Central memory CD8-positive, alpha-beta T cell (primary cell): ENCODE measurements at regions not wholly inside any gene's neighbourhood (a gene's known extent, or its start where the extent isn't known, plus 50 kb on each side); places are given as distances from the start of the nearest gene placed in this dataset.

Source experiments
- ATAC-seq: fragments of 150-1000 bp; cut with Tn5 transposase; replicated peaks from 2 replicates; pipeline ENCODE4 v1.10.0; 2022; ENCODE audit warnings: mild to moderate bottlenecking, moderate FRiP score, moderate number of reproducible peaks; ENCODE audit not compliant: poor library complexity, severe bottlenecking; ENCODE audit errors: extremely low read depth
- DNase-seq, 2 donors: peaks; one replicate each; pipeline ENCODE4 v3.0.0; 2021; ENCODE audit warnings: low spot score in 2 of 2
- H3K27ac Mint-ChIP-seq: one replicate; pipeline ENCODE4 v1.8.0; 2022; ENCODE audit warnings: low read depth, mild to moderate bottlenecking, moderate library complexity, mixed read lengths
- H3K27me3 Mint-ChIP-seq: one replicate; pipeline ENCODE4 v1.8.0; 2022; ENCODE audit warnings: mixed read lengths
- H3K36me3 Mint-ChIP-seq: one replicate; pipeline ENCODE4 v1.8.0; 2022; ENCODE audit warnings: mild to moderate bottlenecking, moderate library complexity, mixed read lengths; ENCODE audit not compliant: insufficient read depth
- H3K4me1 Mint-ChIP-seq: one replicate; pipeline ENCODE4 v1.8.0; 2022; ENCODE audit warnings: mixed read lengths
- H3K4me3 Mint-ChIP-seq: one replicate; pipeline ENCODE4 v1.8.0; 2022; ENCODE audit warnings: mild to moderate bottlenecking, moderate library complexity, mixed read lengths
- H3K9me3 Mint-ChIP-seq: one replicate; pipeline ENCODE4 v1.8.0; 2022; ENCODE audit warnings: mixed read lengths

DNA sequence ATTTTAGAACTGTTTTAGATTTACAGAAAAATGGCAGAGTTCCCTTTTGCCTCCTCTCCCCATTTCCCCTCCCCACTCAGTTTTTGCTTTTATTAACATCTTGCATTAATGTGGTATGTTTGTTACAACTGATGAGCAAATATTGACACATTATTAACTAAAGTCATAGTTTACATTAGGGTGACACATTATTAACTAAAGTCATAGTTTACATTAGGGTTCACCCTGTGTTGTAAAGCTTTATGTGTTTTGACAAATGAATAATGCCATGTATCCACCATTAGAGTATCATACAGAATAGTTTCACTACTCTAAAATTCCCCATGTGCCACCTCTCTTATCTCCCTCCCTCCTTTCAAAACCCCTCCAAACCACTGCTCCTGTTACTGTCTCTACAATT is 262.5 kb downstream of the NPR3 start:
- Mint-ChIP-seq H3K4me1 (no peaks in the 10 kb centered on the region), H3K27me3 (no peaks in the 10 kb centered on the region), H3K36me3 (no peaks in the 10 kb centered on the region), H3K4me3 (no peak overlapping the region), H3K9me3 (peaks cover 8% of the 10 kb centered on the region), H3K27ac (no peak overlapping the region)
- ATAC-seq (no peak), DNase-seq (no peak)

DNA sequence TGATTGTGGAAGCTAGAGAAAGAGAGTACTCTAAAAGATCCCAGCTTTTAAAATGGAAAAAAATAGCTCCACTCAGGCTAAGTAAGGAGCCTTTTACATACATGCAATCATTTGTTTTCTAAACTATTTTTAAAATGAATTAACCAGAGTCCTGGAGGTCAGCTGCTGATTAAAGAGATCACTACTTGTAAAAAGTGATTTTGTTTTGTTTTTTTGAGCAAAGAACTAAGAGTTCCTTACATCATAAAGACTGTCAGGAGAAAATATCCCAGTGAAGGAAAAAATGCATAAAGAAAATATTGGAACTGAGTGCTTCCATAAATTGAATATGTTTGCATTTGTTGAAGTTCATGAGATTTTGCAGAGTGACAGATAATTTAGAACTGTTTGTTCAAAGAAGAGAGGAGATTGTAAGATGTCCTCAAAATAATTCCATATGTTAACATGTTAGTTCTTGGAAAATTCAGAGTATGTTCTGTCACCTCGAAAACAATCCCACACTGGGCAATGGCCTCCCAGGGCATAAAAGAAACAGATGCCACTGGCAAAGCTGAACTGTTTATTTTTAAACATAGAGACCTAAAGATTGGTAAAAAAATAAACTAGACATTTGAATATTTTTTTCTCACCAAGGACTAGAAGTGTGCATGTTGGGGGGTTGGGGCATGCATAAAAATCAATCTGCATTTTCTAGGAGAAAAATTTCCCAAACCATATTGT is 264.7 kb downstream of the NPR3 start:
- Mint-ChIP-seq H3K4me3 (no peak overlapping the region), H3K4me1 (no peaks in the 10 kb centered on the region), H3K27me3 (no peaks in the 10 kb centered on the region), H3K9me3 (peaks cover 16% of the 10 kb centered on the region), H3K27ac (no peak overlapping the region), H3K36me3 (no peaks in the 10 kb centered on the region)
- DNase-seq (no peak), ATAC-seq (no peak)

DNA sequence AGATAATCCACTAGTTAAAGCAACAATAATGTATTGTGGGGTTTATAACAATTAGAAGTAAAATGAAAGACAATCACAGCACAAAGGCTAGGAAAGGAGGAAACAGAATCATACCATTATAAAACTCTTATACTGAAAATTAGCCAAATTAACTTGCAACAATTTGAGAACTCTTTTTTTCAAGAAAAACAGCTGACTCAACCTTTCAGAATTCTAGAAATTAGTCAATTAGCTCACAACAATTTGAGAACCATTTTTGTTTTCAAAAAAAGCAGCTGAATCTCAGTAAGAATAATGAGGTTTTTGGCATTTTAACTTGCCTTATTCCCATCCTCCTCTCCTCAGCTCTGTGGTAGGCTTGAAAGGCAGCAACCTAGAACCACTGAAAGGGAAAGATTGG is 269.9 kb downstream of the NPR3 start:
- DNase-seq, result no peak
- Mint-ChIP-seq H3K9me3 (peaks cover 31% of the 10 kb centered on the region), H3K27me3 (no peaks in the 10 kb centered on the region)

DNA sequence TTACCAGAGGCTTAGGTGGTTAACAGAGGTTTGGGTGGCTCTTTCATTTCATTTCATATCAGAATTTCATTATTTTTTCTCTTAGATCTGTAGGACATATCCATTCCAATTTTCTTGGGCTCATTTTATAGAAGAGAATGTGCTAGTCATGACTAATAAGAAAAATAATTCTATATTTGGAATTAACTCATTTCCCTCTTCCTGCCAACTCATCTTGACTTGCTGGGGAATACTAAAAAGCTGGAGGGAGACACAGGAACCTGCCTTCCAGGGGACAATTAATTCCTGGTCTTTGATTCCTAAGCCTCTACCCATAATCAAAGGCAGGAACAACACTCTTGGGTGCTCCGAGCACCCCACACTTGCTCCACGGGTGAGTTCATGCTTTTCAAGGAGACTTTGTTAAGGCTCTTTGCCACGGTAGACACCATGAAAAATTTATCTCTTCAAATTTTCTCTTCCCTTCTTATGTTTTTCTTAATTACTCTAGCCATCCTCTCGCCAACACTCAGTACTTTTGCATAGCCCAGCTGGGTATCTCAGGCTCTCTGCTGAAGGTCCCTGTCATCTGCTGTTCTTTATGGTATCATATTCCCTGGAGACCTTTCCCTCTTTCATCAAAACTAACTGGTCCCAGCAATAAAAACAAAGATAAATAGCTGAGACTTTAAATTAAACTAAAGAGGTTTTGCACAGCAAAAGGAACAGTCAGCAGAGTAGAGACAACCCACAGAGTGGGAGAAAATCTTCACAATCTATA is 273.9 kb downstream of the NPR3 start:
- Mint-ChIP-seq H3K4me3 (no peak overlapping the region), H3K9me3 (peaks cover 27% of the 10 kb centered on the region), H3K27me3 (no peaks in the 10 kb centered on the region), H3K27ac (no peak overlapping the region), H3K36me3 (no peaks in the 10 kb centered on the region), H3K4me1 (no peaks in the 10 kb centered on the region)
- ATAC-seq (no peak), DNase-seq (no peak)

More for the DNA sequence above, 269.9 kb downstream of the NPR3 start:
- Mint-ChIP-seq H3K4me1 (no peaks in the 10 kb centered on the region), H3K4me3 (no peak overlapping the region), H3K36me3 (no peaks in the 10 kb centered on the region), H3K27ac (no peak overlapping the region)
- ATAC-seq, result no peak

DNA sequence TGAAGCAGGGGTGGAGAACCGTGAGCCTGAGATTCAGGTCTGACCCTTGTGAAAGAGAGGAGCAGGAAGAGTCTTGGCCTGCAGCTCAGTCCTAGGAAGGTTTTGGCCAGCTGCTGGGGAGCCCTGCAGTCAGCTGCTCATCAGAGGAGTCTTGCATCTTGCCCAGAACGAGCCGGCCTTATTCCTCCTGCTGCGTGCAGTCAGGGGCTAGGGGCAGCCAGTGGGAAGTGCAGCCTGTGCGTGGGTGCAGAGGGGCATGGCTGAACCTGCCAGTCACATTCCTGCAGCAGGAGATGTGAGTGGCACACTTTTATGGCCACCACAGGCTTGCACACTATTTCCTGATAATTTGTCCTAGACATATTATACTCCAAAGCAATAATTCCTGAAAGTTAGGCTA is 278.7 kb downstream of the NPR3 start:
- DNase-seq, result no peak
- H3K27ac Mint-ChIP-seq, result no peak overlapping the region
- H3K27me3 Mint-ChIP-seq, result no peaks in the 10 kb centered on the region
- no peak overlapping the region for H3K4me3 Mint-ChIP-seq
- peaks cover 31% of the 10 kb centered on the region for H3K9me3 Mint-ChIP-seq
- no peaks in the 10 kb centered on the region for H3K4me1 Mint-ChIP-seq
- no peaks in the 10 kb centered on the region for H3K36me3 Mint-ChIP-seq
- ATAC-seq, result no peak

DNA sequence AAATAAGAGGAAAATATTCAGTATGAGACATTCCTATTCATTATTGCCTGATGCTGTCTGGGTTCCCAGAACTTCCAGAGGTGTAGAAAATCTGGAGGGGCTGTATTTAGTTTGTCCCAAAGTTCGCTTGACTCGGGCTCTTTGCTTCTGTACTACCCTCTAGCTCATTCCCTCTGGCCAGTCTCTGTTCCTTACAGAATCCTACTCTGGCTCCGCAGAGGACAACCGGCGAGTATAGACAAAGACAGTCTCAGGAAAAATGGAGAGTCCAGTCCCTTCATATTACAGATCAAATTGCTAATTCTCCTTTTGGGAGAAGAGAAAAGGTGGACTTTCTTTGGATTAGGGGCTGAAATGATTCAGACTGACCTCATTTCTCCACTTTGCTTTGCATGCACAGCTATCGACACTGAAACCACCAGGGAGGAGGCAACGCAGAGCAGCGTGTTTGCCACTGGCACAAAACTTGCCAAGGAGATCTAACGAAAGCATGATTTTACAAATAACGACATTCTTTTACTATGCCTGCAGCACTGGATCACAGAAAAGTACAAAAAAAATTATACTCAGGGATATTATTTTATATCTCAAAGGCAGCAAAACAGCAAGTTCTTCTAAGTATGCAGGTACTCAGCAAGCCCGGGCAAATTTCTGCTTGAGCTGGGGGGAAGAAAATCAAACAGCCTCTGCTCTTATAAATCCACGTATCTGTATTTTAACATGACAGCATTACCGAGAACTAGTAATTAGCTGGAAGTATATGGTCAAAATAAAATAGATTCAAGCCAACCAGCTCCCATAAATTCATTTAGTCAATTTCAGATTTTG is 279.7 kb downstream of the NPR3 start:
- peaks cover 23% of the 10 kb centered on the region for H3K9me3 Mint-ChIP-seq
- H3K27me3 Mint-ChIP-seq, result no peaks in the 10 kb centered on the region
- no peak overlapping the region for H3K27ac Mint-ChIP-seq
- H3K4me1 Mint-ChIP-seq, result no peaks in the 10 kb centered on the region
- no peak overlapping the region for H3K4me3 Mint-ChIP-seq
- DNase-seq (no peak), ATAC-seq (no peak)
- H3K36me3 Mint-ChIP-seq, result no peaks in the 10 kb centered on the region

DNA sequence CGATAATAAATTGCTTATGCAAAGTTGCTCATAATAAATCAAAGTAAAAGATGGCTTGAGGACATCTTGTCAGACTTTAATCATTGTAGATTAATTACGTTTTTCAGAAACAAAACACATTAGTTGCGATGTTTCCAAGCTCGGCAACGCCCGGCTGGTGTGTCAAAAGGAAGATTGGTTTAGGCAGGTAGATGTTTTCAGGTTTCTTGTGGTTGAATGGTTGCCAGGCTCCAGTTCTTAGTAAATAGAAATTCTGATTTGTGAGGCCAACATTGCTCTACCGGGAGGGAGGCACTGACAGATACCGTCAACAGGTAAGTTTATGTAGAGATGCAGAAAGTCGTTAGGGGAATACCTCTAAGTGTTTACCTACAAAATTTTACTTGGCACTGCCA is 280.3 kb downstream of the NPR3 start:
- H3K36me3 Mint-ChIP-seq, result no peaks in the 10 kb centered on the region
- DNase-seq, result no peak
- H3K9me3 Mint-ChIP-seq, result peaks cover 17% of the 10 kb centered on the region
- no peaks in the 10 kb centered on the region for H3K4me1 Mint-ChIP-seq
- no peaks in the 10 kb centered on the region for H3K27me3 Mint-ChIP-seq
- no peak overlapping the region for H3K4me3 Mint-ChIP-seq
- ATAC-seq, result no peak
- H3K27ac Mint-ChIP-seq, result no peak overlapping the region

DNA sequence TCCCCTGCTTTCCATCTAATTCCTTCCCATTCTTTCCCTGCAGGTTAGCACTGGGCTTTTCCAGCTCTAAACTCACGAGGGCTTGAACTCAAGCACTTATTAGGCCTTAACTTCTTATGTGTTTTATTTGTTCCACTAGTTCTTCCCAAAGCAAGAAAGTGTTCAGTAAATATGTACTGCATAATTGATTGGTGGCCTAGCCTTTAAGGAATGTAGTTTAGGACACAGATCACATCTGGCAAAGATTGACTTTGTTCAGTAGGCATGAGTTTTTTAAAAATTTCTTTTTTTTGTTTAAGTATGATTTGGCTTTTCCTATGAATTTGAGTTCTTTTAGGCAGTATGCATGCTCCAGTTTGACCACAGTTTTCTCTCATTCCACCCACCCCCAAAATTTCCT is 285.2 kb downstream of the NPR3 start:
- H3K27ac Mint-ChIP-seq, result no peak overlapping the region
- DNase-seq, result no peak
- ATAC-seq, result no peak
- no peak overlapping the region for H3K4me3 Mint-ChIP-seq
- H3K9me3 Mint-ChIP-seq, result peaks cover 21% of the 10 kb centered on the region
- H3K36me3 Mint-ChIP-seq, result no peaks in the 10 kb centered on the region
- no peaks in the 10 kb centered on the region for H3K4me1 Mint-ChIP-seq
- H3K27me3 Mint-ChIP-seq, result no peaks in the 10 kb centered on the region

DNA sequence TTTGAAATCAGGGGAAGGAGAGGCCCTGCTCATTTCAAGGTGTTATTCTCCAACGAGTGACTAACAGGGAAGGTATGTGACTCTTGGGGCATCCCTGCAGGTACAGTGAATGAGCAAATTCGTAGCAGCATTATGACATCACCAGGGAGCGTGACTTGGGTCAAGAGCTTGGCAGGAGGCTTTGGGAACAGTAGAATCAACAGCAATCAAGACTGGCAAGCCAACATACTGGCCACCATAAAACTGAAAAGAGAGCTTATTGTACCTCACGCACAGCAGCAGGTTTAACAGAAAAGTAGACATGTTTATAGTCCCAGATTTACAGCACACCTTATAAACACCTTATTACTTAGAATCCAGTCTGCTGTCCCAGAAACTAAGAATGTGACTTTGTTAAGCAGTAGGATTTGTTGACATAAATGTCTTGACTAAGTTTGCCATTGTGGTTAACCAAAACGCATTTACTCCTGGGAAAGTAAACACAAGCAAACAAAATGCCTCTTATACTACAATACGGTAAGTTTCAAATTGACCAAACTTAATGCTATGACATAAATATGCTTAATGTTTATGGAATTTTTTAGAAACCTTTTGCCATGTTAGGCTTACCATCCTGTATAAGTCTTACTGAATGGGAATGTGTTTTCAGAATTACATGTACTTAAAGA is 297.8 kb downstream of the NPR3 start:
- H3K4me3 Mint-ChIP-seq, result no peak overlapping the region
- ATAC-seq (no peak), DNase-seq (no peak)
- no peak overlapping the region for H3K27ac Mint-ChIP-seq
- peaks cover 8% of the 10 kb centered on the region for H3K9me3 Mint-ChIP-seq
- no peaks in the 10 kb centered on the region for H3K27me3 Mint-ChIP-seq
- no peaks in the 10 kb centered on the region for H3K4me1 Mint-ChIP-seq
- H3K36me3 Mint-ChIP-seq, result no peaks in the 10 kb centered on the region

DNA sequence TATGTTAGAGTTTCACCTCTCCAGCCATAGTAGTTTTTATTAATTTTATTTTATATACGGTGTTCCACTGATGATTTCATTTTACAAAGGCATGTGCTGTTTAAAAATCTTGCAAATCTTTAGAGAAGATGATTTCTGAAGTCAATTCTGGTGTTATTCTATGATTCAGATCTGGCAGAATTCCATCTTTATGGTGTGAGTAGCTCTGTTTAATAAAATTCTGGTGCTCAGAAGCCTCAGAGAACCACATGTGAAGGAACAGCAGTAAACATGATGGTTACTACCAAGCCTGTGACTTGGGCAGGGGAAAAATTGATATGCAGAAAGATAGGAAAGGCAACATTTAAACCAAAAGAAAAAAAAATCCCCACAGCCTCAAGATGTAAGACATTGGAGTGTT is 299.7 kb downstream of the NPR3 start:
- no peak for DNase-seq
- Mint-ChIP-seq H3K27me3 (no peaks in the 10 kb centered on the region), H3K36me3 (no peaks in the 10 kb centered on the region), H3K4me1 (no peaks in the 10 kb centered on the region), H3K4me3 (no peak overlapping the region), H3K9me3 (peaks cover 19% of the 10 kb centered on the region), H3K27ac (no peak overlapping the region)
- no peak for ATAC-seq

DNA sequence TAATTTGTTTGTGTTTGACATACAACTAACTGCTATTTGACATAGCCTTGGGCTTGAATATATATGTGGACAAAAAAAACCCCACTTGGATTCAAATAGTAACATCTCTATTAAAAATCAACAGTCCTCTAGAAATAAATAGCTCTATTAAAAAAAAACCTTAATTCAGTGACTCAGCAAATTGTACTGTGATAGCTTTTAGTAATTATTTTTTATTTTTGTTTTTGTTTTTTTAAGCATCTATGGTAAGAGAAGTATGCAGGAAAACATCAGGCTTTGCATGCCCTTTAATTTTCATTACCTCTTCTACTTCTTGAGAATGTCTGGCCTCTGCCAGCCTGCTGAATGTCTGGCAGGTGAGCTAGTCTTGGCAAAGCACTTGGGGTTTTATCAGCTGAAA is 300.7 kb downstream of the NPR3 start:
- ATAC-seq, result no peak
- no peaks in the 10 kb centered on the region for H3K27me3 Mint-ChIP-seq
- H3K4me3 Mint-ChIP-seq, result no peak overlapping the region
- no peaks in the 10 kb centered on the region for H3K4me1 Mint-ChIP-seq
- DNase-seq, result no peak
- peaks cover 22% of the 10 kb centered on the region for H3K9me3 Mint-ChIP-seq
- H3K27ac Mint-ChIP-seq, result no peak overlapping the region
- H3K36me3 Mint-ChIP-seq, result no peaks in the 10 kb centered on the region

DNA sequence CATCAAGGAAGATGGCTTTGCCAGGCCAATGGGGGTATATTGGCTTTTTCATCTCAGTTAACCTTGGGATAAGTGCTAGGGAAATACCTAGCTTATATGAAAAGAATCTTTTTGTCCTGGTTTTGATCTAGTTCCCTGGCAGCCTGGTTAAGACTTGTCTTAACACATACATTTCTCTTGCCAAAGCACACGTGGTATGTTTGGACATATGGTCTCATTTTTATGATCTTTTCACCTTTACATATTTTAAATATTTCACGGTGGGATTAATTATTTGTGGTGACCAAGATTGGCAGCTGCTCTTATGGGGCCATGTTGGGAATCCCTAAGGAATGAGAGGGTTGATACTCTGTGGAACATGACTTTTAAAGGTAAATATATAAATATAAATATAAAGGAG is 312.5 kb downstream of the NPR3 start:
- H3K36me3 Mint-ChIP-seq, result no peaks in the 10 kb centered on the region
- no peaks in the 10 kb centered on the region for H3K4me1 Mint-ChIP-seq
- no peak for ATAC-seq

More for the DNA sequence above, 312.5 kb downstream of the NPR3 start:
- DNase-seq, result no peak
- Mint-ChIP-seq H3K27me3 (no peaks in the 10 kb centered on the region), H3K9me3 (peaks cover 6% of the 10 kb centered on the region), H3K27ac (no peak overlapping the region), H3K4me3 (no peak overlapping the region)
